ENCODE measurements at regions not wholly inside any gene's neighbourhood (a gene's known extent, or its start where the extent isn't known, plus 50 kb on each side); places are given as distances from the start of the nearest gene placed in this dataset.
"Not testable (repeated sequence)": the region's sequence is repeated elsewhere in the genome, so short reads cannot be mapped to it uniquely, and the experiment has no call there.

- DNase-seq (ENCODE audit: extremely low read depth, low read depth, low spot score), result not testable (repeated sequence)
Observed at GRCh38 chr16:21514474-21514840, 84.9 kb upstream of the METTL9 start.

- not testable (repeated sequence) for DNase-seq (ENCODE audit: extremely low read depth, low read depth, low spot score)
Observed at GRCh38 chr16:21516705-21517040, 82.7 kb upstream of the METTL9 start.

- not testable (repeated sequence) for DNase-seq (ENCODE audit: extremely low read depth, low read depth, low spot score)
Observed at GRCh38 chr16:21517263-21517662, 82.1 kb upstream of the METTL9 start.

- DNase-seq (ENCODE audit: extremely low read depth, low read depth, low spot score), result not testable (repeated sequence)
Observed at GRCh38 chr16:21519361-21520133, 79.8 kb upstream of the METTL9 start.

GRCh38 chr16:21520134-21521047 lies 79.0 kb upstream of the METTL9 start:
- not testable (repeated sequence) for DNase-seq (ENCODE audit: extremely low read depth, low read depth, low spot score)

- DNase-seq (ENCODE audit: extremely low read depth, low read depth, low spot score), result not testable (repeated sequence)
Observed at GRCh38 chr16:21521048-21521389, 78.4 kb upstream of the METTL9 start.

GRCh38 chr16:21521390-21522143 lies 77.8 kb upstream of the METTL9 start:
- DNase-seq (ENCODE audit: extremely low read depth, low read depth, low spot score), result not testable (repeated sequence)

- not testable (repeated sequence) for DNase-seq (ENCODE audit: extremely low read depth, low read depth, low spot score)
Observed at GRCh38 chr16:21522846-21523245, 76.5 kb upstream of the METTL9 start.

- DNase-seq (ENCODE audit: extremely low read depth, low read depth, low spot score), result no peak
Observed at GRCh38 chr16:21523411-21524067, 75.8 kb upstream of the METTL9 start.

- no peak for DNase-seq (ENCODE audit: extremely low read depth, low read depth, low spot score)
Observed at GRCh38 chr16:21524068-21524751, 75.2 kb upstream of the METTL9 start.

GRCh38 chr16:21524752-21525028 lies 74.7 kb upstream of the METTL9 start:
- not testable (repeated sequence) for DNase-seq (ENCODE audit: extremely low read depth, low read depth, low spot score)

GRCh38 chr16:21525029-21525895 lies 74.1 kb upstream of the METTL9 start:
- DNase-seq (ENCODE audit: extremely low read depth, low read depth, low spot score), result not testable (repeated sequence)

- not testable (repeated sequence) for DNase-seq (ENCODE audit: extremely low read depth, low read depth, low spot score)
Observed at GRCh38 chr16:21525956-21526922, 73.1 kb upstream of the METTL9 start.

- no peak for DNase-seq (ENCODE audit: extremely low read depth, low read depth, low spot score)
Observed at GRCh38 chr16:21526923-21527807, 72.2 kb upstream of the METTL9 start.

GRCh38 chr16:21529060-21529658 lies 70.2 kb upstream of the METTL9 start:
- not testable (repeated sequence) for DNase-seq (ENCODE audit: extremely low read depth, low read depth, low spot score)

GRCh38 chr16:21530729-21531383 lies 68.5 kb upstream of the METTL9 start:
- not testable (repeated sequence) for DNase-seq (ENCODE audit: extremely low read depth, low read depth, low spot score)

Data from glomerular endothelial cell (primary cell).